Superior temporal gyrus (tissue), 1 donor: ENCODE measurements at regions not wholly inside any gene's neighbourhood (a gene's known extent, or its start where the extent isn't known, plus 50 kb on each side); places are given as distances from the start of the nearest gene placed in this dataset.
"Not testable (repeated sequence)": the region's sequence is repeated elsewhere in the genome, so short reads cannot be mapped to it uniquely, and the experiment has no call there.

Experiments used
- DNase-seq: peaks from one replicate; pipeline ENCODE4 v3.0.0-alpha.2; 2016; ENCODE audit errors: extremely low spot score

DNA sequence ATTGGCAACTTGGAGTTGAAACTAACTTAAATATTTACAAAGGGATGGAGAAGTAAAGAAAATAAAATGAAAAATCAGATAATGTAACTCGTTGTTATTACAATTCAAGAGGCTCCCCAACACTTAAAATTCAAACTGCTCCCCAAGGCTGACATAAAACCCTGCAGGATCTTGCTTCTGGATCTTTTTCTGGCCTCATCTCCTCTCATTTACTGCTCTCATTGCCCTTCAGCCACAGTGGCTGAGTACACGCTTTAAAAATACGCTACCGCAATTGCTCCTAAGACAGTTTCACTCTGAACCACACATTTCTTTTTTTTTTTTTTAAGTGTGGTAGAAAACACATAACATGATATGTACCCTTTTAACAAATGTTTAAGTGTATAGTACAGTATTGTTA is 718.1 kb upstream of the ANO3 start:
- no peak for DNase-seq

DNA sequence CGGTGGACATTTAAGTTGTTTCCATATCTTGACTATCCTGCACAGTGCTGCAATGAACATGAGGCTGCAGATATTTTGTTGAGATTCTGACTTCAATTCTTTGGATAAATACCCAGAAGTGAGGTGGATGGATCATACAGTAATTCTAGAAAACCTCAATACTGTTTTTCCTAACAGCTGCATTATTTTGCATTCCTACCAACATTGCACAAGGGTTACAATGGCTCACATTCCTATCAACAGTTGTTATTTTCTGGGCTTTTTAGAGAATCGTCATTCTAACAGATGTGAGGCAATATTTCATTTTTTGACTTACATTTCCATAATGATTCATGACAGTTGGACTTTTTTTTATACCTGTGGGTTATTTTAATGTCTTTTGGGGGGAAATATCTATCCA is 716.9 kb upstream of the ANO3 start:
- DNase-seq, result no peak

DNA sequence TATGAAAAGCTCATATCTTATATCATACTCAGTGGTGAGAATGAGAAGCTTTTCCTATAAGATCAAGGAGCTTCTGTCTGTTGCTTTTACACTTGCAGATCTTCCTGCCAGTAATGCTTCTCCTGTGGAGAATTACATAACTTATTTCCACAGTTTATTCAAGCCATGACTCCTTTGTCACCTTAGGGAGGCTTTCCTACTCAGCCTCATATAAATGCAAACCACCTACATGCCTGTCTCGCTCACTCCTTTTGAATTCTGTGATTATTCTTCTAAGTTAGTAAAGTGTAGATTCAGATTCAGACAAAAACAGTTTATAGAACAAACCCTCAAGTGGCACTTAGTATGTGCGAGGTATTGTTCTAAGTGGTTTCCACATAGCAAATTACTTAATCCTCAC is 716.1 kb upstream of the ANO3 start:
- DNase-seq, result no peak

DNA sequence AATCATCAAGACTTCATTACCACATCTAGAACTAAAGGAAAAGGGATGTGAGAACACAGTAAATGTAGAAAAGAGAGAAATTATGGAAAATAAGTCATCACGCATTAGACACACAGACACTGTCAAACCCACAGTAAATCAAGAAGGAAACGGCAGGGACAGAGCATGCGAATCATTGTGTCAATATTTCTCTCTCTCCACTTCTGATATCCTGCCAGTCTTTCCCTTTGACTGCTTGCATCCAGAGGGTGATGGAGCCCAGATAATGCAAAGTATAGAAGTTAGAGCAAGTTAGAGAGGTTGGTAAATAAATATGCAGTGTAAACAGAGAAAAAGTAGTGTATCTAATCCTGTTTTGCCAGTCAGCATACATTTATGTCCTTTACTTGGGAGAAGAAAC is 706.8 kb upstream of the ANO3 start:
- no peak for DNase-seq

DNA sequence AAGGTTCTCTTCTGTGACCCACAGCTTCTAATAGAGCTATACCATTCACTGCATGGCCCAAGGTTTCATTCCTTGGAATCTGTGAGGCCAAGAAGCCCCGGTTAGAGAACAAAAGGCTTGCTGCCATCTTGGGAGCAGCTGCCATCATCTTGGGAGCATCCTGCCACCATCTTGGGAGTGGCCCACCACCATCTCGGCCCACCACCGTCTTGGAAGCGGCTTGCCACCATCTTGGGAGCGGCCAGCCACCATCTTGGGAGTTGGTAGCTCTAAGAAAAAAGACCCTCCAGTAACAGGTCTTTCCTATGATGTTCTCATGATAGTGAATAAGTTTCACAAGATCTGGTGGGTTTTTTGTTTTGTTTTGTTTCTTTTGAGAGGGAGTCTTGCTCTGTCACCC is 703.9 kb upstream of the ANO3 start:
- no peak for DNase-seq

DNA sequence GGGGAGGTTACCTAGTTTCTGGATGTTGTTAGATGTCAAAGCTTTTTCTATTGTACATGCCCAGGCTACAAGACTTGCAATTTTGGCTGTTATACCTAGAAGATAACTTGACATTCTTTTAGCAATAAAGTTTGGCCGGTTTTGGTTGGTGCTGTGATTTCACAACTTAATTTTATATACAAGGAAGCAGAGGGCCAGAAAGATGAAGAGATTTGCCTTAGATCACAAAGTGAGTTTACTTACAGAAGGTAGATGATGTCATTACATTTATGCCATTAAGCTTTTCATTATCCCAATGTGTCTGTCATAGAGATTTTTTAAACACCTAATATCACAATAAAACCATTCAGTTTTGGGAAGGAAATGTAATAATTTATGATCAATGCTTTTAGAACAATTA is 698.7 kb upstream of the ANO3 start:
- DNase-seq, result no peak

DNA sequence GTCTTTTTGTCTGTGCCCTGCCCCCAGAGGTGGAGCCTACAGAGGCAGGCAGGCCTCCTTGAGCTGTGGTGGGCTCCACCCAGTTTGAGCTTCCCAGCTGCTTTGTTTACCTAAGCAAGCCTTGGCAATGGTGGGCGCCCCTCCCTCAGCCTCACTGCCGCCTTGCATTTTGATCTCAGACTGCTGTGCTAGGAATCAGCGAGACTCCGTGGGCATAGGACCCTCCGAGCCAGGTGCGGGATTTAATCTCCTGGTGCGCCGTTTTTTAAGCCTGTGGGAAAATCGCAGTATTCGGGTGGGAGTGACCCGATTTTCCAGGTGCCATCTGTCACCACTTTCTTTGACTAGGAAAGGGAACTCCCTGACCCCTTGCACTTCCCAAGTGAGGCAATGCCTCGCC is 682.7 kb upstream of the ANO3 start:
- not testable (repeated sequence) for DNase-seq

DNA sequence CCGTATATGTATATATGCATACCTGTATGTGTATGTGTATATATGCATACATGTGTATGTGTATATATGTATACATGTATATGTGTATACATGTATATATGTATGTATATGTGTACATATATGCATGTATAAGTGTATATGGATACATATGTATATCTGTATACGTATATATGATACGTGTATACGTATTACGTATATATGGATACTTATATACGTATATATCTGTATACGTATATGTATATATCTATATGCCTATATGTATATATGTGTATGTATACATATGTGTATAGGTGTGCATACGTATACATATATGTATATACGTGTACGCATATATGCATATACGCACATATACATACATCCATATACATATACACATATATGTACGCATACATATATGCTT is 681.6 kb upstream of the ANO3 start:
- no peak for DNase-seq

DNA sequence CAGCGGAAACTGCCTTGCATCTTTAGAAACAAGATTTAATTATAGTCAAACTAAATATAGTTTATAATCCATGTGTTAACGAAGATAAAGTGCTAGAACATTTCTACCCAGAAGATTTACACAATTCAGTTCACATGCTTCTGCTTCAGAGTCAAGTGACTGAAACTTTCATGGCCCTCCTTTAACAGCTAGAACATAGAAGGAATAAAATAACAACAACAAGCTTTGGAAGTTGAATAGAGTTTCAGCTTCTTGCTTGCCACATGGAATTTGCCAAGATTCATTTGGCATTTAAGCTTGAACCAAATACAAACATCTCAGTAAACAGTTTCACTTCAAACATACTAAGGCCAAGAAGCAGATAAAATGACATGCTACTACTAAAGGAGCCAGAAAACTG is 676.3 kb upstream of the ANO3 start:
- peak; percentile 18 for DNase-seq

DNA sequence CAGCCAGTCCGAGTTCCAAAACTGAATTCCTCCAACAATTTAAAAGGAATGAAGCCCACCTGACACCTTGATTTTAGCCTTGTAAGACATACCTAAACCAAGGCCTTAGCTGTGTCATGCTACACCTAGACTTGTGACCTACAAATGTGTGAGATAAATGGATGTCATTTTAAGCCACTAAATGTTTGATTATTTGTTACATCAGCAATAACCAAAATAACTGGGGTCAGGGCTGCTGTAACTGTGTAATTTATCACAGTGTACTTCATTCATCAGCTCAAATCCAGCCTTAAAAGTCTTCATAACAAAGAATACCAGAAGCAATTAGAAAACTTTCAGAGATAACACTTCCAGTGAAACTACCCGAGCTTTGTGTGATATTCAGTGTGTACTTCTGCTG is 673.0 kb upstream of the ANO3 start:
- no peak for DNase-seq

DNA sequence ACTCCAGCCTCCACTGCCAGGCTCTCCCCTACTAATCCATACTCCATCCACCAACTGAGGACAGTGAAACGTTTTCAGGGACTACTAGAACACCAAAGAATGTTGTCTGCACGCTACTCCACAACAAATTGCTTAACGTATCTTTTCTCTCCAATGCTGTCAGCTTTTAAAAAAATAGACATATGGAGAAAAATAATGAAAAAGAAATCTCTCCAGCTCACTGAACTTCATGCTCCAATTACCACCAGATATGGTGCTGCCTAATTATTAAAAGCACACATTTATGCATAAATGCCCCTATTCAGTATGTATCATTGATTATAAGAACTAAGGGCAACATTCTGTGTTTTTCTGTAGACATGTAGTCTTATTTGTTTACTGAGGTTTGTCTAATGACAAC is 672.2 kb upstream of the ANO3 start:
- DNase-seq, result no peak

DNA sequence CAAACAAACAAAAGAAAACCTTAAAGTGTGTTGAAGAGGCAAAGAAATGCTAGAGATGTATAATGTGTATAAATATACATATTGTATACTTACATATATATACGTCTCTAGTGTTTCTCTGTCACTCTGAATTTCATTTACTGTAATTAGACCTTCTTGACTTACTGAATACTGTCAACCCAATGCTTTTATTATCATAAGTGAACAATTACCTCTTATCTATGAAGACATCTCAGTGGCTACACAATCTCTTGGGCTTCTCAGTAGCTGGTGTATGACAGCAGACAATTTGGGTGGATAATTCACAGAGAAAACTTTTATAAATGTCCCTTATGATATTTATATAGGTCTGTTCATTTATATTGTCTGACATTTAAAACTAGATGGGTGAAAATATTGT is 664.1 kb upstream of the ANO3 start:
- no peak for DNase-seq

DNA sequence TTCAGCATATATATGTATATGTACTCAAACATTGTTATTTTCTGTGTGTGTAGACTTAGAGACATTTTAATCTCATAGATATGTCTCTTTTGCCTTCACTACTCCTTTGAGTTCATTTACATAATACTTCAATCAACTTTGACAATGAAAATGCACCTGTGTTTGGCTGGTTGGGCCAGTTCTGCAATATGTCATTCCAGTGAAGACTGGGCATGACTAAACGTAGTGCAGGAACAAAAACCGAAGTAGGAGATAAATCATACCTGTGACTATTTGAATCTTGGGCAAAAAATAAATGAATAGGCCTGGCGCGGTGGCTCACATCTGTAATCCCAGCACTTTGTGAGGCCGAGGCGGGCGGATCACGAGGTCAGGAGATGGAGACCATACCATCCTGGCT is 640.0 kb upstream of the ANO3 start:
- DNase-seq, result no peak

DNA sequence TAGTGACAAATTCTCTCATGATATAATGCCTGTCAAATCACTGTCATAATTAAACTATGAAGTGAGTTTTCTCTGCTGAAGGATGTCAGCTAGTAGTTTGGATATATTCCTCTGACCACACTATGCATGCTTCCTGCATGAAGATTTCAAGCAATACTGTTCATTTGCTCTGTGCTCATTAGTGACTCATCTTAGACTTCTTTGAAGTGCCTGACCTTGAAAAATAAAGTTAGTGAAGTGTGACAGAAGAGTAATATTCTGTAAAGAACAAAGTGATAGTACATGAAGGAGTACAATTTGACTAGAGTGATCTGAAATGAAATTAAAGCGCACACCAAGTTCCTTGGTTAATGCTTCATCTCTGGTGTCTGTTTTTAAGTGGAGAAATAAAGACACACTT is 629.5 kb upstream of the ANO3 start:
- DNase-seq, result no peak

DNA sequence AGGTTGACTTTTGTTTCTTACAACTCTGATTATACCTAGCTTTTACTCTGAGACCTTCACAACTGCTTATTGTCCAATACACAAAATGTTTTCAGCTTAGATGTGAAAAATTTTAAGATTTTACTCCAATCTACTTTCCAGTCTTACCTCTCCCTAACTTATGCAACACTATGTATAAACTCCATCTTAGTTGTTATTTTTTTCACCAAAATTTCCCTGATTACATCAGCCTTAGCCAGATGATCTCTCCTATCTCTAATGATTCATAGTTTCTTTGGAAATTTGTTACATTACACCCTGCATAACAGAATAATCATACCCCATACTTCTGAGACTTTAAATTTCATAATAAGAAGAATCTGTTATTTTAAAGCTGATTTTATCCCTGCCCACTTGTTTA is 621.0 kb upstream of the ANO3 start:
- no peak for DNase-seq

DNA sequence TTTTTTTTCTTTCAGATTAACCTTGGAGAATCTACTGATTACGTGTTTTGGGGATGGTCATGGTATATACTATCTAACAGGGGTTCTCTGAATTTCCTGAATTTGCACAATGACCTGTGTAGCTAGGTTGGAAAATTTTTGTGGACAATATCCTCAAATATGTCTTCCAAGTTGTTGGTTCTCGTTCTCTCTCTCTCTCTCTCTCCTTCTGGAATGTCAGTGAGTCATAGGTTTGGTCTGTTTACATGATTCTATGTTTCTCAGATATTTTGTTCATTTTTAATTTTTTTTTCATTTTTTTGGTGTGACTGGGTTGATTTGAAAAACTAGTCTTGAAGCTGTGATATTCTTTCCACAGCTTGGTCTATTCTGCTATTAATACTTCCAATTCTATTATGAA is 604.0 kb upstream of the ANO3 start:
- no peak for DNase-seq

DNA sequence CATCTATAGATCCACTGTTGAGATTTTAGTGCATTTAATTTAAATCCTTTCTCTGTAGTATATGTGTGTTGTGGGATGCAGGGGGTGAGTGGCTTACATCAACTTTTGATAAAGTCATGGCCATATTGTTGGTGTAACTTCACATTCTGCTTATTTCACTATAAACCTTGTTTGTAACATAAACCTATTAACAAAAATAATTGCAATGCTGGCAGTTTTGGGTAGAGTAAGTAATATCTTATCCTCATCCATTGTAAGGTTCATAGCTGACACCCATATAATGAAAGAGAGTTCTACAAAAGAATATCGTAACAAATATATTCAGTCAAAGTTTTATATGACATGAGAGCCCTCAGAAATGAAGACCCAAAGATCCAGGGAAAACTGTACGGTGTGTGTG is 601.7 kb upstream of the ANO3 start:
- DNase-seq, result no peak

DNA sequence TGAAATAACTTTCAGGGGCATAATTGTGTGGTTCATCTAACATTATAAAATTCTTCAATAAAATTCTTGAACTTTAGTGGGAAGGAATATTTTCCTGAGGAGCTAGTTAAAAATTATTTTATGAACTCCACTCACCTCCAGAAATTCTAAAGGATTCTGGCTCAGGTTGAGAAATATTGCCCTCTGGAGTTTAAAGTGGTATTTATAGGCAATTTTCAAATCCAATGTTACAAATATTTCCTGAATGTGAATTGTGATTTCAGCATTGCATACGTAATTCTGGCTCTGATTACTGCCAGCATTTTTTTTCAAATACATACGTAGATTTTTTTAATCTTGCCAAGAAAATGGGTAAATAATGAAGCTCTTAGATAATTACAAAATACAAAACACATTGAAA is 598.2 kb upstream of the ANO3 start:
- no peak for DNase-seq

DNA sequence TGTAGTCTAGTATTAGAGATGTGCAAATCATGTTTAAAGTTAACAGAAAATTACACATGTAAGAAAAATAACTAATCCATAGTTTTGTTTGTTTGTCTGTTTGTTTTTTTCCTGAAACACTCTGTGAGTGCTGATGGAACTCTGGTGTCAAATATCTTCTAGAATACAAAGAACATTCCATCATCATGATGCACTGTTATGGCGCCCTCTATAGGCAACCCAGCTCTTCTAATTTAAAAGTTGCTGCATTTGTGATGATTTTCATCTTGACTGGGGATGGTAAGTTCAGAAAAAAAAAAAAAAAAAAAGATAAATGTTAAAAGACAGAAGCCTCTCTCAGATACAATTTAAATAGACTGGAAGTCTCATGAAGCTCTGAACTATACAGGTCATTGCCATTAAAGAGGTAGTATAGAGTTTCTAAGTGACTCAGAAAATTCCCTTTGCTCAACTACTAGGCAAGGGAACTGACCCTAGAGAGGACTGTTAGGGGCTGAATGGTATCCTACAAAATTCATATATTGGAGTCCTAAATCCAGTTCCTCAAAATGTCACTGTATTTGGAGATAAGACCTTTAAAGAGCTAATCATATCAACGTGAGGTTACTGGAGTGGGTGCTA is 597.2 kb upstream of the ANO3 start:
- peak; percentile 44 for DNase-seq

DNA sequence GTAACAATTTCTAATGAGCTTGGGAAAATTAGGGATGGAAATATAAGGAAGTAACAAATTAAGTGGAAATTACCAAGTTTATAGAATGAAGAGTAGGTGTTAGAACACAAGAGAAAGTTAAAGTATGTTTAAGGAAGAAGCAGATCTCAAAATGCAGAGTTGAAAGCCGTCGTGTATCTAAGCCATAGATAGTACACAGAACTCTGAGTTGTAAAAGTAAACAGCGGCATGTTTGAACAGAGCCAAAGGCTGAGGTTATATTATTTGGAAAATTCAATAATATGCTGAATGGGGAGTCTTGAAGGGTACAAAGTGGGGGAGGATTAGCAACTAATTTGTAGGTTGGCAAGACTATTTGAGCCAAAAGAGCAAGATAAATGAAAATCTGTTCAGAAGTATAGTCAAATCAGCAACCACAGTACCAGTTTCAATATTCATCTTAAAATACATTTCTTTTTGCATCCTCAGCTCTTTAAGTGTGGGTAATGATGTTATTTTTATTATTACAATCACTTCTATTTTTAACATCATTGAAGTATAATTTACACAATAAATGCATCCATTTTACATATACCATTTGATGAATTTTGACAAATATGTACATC is 594.8 kb upstream of the ANO3 start:
- DNase-seq, result no peak

DNA sequence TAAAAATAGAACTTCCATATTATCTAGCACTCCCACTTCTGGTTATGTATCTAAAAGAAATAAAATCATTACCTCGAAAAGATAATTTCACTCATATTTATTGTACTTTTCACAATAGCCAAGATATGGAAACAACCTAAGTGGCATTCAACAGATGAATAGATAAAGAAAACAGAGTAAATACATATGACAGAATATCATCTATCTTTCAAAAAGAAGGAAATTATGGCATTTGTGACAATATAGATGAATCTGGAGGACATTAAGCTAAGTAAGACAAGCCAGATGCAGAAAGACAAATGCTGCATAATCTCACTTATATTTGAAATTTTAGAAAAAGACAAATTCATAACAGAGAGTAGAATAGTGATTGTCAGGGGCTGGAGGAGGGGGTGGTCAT is 590.0 kb upstream of the ANO3 start:
- DNase-seq, result no peak

DNA sequence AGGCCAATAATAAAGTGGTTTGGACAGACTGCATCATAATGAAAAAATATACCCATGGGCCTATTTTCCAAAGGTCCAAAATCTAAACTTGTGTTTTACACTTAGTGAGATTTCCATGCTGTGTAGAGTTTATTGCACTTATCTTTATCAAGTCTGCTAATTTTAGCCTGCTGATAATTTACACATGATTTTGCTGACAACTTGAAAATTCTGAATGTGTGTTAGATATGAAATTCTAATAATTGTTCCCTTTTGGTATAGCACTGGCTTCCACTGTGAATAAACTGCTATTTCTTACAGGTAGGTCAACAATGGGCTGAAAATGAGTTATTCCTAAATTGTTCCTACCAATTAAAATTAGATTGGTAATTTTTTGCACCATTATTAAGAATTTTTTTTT is 589.1 kb upstream of the ANO3 start:
- no peak for DNase-seq

DNA sequence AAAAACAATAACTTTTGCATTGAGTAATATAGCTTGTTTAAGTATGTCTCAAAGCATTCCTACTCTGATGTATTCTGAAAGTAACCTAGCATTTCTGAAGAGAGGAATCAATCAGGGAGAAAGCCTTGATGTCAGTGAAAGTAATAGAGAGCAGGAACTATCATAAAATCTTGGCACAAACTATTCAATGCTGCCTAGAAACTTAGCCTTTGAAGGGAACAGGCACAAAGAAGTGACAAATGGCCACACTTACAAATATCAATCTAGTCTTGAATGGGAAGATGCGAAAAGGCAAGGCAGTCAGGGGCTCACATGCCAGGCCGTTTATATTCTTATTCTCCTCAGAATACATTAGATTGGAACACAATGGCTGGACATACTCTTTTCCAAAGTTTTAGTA is 576.5 kb upstream of the ANO3 start:
- DNase-seq, result no peak

DNA sequence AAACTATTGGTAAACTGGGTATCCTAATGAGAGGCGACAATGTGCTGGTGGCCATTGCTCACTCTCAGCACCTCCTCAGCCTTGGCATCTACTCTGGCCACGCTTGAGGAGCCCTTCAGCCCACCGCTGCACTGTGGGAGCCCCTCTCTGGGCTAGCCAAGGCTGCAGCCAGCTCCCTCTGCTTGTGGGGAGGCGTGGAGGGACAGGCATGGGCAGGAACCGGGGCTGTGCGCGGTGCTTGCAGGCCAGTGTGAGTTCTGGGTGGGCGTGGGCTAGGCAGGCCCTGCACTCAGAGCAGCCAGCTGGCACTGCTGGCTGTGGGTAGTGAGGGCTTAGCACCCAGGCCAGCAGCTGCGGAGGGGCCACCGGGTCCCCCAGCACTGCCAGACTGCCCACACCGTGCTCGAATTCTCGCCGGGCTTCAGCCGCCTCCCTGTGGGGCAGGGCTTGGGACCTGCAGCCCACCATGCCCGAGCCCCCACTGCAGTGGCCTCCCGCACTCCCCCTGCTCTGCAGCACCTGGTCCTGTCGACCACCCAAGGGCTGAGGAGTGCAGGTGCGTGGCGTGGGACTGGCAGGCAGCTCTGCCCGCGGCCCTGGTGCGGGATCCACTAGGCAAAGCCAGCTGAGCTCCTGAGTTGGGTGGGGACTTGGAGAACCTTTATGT is 575.9 kb upstream of the ANO3 start:
- no peak for DNase-seq
